ENCODE measurements at regions not wholly inside any gene's neighbourhood (a gene's known extent, or its start where the extent isn't known, plus 50 kb on each side); places are given as distances from the start of the nearest gene placed in this dataset.
"Not testable (repeated sequence)": the region's sequence is repeated elsewhere in the genome, so short reads cannot be mapped to it uniquely, and the experiment has no call there.

- H3K36me3 ChIP-seq: no peaks in the 10 kb centered on the region
- TF ChIP-seq, protein P1, sequence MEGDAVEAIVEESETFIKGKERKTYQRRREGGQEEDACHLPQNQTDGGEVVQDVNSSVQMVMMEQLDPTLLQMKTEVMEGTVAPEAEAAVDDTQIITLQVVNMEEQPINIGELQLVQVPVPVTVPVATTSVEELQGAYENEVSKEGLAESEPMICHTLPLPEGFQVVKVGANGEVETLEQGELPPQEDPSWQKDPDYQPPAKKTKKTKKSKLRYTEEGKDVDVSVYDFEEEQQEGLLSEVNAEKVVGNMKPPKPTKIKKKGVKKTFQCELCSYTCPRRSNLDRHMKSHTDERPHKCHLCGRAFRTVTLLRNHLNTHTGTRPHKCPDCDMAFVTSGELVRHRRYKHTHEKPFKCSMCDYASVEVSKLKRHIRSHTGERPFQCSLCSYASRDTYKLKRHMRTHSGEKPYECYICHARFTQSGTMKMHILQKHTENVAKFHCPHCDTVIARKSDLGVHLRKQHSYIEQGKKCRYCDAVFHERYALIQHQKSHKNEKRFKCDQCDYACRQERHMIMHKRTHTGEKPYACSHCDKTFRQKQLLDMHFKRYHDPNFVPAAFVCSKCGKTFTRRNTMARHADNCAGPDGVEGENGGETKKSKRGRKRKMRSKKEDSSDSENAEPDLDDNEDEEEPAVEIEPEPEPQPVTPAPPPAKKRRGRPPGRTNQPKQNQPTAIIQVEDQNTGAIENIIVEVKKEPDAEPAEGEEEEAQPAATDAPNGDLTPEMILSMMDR (IDR thresholded peaks at IDR 0.05): no peak
- H3K4me1 ChIP-seq: no peaks in the 10 kb centered on the region
- DNase-seq (ENCODE audit: low spot score): no peak
- H3K27me3 ChIP-seq: no peaks in the 10 kb centered on the region
- no peaks in the 10 kb centered on the region for H3K9me3 ChIP-seq
- H3K4me3 ChIP-seq: no peak overlapping the region
- no peak overlapping the region for H3K27ac ChIP-seq
Measured at GRCh38 chr22:34416022-34416860, 496.0 kb upstream of the LARGE1 start.

- H3K27ac ChIP-seq; H3K36me3 ChIP-seq; H3K27me3 ChIP-seq; H3K9me3 ChIP-seq; DNase-seq (ENCODE audit: low spot score); H3K4me3 ChIP-seq; H3K4me1 ChIP-seq: not testable (repeated sequence)
Measured at GRCh38 chr22:34422948-34423347, 502.7 kb upstream of the LARGE1 start.

- no peak overlapping the region for H3K27ac ChIP-seq
- no peaks in the 10 kb centered on the region for H3K36me3 ChIP-seq
- no peaks in the 10 kb centered on the region for H3K27me3 ChIP-seq
- H3K9me3 ChIP-seq: no peaks in the 10 kb centered on the region
- H3K4me1 ChIP-seq: no peaks in the 10 kb centered on the region
- H3K4me3 ChIP-seq: no peak overlapping the region
- TF ChIP-seq, protein P1 (IDR thresholded peaks at IDR 0.05): no peak
- DNase-seq (ENCODE audit: low spot score): no peak
Measured at GRCh38 chr22:34427436-34427835, 507.2 kb upstream of the LARGE1 start.

DNA sequence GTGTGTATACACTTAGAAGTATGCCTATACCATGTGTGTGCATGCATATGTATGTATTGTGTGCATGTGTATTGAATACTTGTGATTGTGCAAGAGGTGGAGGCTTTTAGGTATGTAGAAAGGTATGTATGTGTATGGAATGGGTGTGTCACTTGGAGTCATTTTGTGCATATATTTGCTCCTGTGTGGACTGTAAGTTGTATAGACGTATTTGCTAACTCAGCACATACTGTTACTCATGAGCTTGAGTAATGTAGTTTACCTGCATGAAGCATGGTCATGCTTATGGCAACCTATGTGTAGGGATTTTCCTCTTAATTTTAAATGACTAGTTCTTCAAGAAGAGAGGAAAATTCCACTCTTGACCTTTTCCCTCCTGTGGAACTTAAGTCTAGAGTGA lies 507.6 kb upstream of the LARGE1 start:
- TF ChIP-seq, protein P1 (IDR thresholded peaks at IDR 0.05): no peak
- Histone ChIP-seq H3K36me3 (no peaks in the 10 kb centered on the region), H3K27me3 (no peaks in the 10 kb centered on the region), H3K4me3 (no peak overlapping the region), H3K4me1 (no peaks in the 10 kb centered on the region), H3K27ac (no peak overlapping the region), H3K9me3 (no peaks in the 10 kb centered on the region)
- DNase-seq (ENCODE audit: low spot score): no peak

- Histone ChIP-seq H3K27ac (no peak overlapping the region), H3K36me3 (no peaks in the 10 kb centered on the region), H3K4me3 (no peak overlapping the region), H3K27me3 (no peaks in the 10 kb centered on the region), H3K4me1 (no peaks in the 10 kb centered on the region), H3K9me3 (no peaks in the 10 kb centered on the region)
- no peak for DNase-seq (ENCODE audit: low spot score)
- TF ChIP-seq, protein P1 (IDR thresholded peaks at IDR 0.05): no peak
Measured at GRCh38 chr22:34429314-34429713, 509.0 kb upstream of the LARGE1 start.

- Histone ChIP-seq H3K27me3 (no peaks in the 10 kb centered on the region), H3K4me3 (no peak overlapping the region), H3K9me3 (no peaks in the 10 kb centered on the region), H3K27ac (no peak overlapping the region), H3K4me1 (no peaks in the 10 kb centered on the region), H3K36me3 (no peaks in the 10 kb centered on the region)
- TF ChIP-seq, protein P1 (IDR thresholded peaks at IDR 0.05): no peak
- DNase-seq (ENCODE audit: low spot score): no peak
Measured at GRCh38 chr22:34430386-34430785, 510.1 kb upstream of the LARGE1 start.

Measured in right atrium auricular region (tissue), 2 donors.